ENCODE measurements at regions not wholly inside any gene's neighbourhood (a gene's known extent, or its start where the extent isn't known, plus 50 kb on each side); places are given as distances from the start of the nearest gene placed in this dataset.
"Not testable (repeated sequence)": the region's sequence is repeated elsewhere in the genome, so short reads cannot be mapped to it uniquely, and the experiment has no call there.

DNA sequence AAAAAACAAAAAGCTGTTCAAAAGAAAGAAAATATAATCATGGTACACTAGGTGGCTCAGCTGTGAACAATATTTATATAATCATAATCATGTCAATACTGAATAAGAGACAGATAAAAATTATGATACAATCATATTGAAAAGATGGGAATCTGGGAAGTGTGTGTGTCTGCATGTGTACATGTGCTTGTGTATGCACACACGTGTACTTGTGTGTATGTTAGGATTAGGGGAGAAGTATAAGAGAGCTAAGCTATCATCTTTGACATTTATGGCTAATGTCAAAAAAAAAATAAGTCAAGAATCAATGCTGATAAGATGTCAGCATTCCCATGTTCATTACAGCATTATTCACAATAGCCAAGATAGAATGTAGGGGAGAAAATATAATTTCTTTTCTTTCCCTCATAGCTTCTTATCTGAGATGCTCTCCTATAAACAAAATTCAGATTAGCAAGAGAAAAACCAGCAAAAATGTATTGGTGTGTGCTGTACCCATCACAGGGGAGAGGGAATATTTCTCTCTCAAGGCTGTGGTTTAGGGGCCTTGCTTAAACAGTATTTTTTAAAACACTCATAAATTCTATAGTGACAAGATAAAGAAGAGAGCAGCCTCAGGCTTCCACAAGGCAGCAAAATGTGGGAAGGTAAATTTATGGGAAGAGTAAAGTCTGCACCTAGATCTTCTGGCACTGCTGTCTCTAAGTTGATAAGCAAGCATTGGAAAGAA lies 63.4 kb upstream of the ITGA11 start:
- TF ChIP-seq POLR2A (IDR thresholded peaks at IDR 0.05; ENCODE audit: low read depth, low read length): no peak
- no peak for DNase-seq (ENCODE audit: insufficient read length, low spot score)
- no peak for FAIRE-seq

DNA sequence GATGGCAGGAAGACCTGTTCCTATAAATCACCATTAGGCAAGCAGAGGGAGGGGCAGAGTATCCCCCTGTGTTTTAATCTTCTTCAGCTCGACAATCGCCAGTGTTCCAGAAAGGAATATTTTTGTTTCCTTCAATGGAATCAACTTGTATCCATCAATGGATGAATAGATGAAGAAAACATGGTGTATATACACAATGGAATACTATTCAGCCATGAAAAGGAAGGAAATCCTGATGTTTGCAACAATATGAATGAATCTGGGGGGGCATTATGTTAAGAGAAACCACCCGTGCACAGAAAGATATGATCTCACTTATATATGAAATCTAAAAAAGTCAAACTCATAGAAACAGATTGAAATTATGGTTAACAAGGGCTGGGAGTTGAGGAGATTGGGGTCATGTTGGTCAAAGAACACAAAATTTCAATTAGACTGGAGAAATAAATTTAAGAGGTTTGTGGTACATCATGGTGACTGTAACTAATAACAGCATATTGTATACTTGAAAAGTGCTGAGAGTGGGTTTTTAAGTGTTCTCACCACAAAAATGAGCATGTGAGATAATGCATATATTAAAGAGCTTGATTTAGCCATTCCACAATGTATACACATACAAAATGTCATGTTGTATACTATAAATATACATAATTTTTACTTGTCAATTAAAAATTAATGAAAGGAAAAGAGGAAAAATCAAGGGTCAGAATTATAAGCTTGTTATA lies 64.2 kb upstream of the ITGA11 start:
- no peak for TF ChIP-seq POLR2A (IDR thresholded peaks at IDR 0.05; ENCODE audit: low read depth, low read length)
- DNase-seq (ENCODE audit: insufficient read length, low spot score) (no peak), FAIRE-seq (no peak)

DNA sequence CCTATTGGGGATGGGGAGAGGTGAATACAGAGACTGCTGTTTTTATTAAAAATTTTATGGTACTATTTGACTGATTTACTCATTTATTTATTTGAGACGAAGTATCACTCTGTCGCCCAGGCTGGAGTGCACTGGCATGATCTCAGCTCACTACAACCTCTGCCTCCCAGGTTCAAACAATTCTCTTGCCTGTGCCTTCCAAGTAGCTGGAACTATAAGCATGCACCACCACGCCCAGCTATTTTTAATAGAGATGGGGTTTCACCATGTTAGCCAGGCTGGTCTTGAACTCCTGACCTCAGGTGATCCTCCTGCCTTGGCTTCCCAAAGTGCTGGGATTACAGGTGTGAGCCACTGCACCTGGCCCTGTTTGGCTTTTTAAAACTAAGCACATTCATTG lies 64.8 kb upstream of the ITGA11 start:
- FAIRE-seq: not testable (repeated sequence)

DNA sequence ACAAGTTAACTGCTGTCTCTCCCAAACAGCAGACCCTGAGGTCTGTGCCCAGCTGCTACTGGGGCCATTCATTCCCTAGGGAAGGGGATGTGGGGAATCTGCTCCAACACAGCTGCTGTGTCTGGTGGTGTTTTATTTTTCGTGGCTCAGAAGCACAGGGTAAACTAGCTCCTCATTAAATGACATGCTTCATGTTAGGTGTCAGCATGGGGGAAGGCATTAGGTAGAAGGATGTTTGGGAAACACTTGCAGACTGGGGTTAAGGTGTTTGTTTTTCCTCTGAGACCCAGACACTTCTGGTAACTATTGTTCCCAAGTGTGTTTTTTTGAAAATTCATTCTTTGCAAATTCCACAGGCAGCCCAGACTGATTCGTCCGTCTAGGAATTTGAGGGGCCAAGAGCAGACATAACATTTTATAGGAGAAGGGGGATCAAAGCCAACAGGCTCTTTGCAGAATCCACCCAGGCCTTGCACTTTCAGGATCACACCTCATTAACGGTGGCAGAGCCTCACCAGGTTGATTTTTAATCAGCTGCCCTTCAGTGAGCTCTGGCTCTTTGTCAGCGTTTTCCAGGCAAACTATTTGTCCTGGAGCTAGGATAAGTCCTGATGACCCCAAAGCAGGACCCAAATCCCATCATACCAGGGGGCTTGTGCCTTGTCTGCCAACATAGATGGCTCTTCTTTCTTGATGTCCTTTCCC lies 65.4 kb upstream of the ITGA11 start:
- DNase-seq (ENCODE audit: insufficient read length, low spot score): no peak
- TF ChIP-seq POLR2A (IDR thresholded peaks at IDR 0.05; ENCODE audit: low read depth, low read length): no peak
- no peak for FAIRE-seq

More for the DNA sequence above, 64.8 kb upstream of the ITGA11 start:
- not testable (repeated sequence) for DNase-seq (ENCODE audit: insufficient read length, low spot score)

DNA sequence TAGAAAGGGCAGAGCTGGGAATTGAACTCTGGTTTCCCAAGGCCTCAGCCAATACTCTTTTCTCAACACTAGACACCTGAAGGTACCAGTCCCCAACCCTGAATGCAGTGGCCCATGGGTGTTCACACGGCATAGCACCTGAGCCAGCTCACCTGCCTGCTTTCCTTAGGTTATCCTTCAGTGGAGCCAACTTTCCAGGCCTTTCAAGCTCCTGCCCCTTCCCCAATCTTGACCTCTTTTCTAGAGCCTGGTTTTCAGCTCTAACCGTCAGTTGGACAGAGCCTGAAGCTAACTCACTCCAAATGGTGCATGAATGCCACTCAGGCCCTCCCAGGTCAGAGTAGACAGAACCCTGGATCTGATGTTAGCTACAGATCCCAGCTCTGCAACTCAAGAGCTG lies 66.1 kb upstream of the ITGA11 start:
- FAIRE-seq: no peak

DNA sequence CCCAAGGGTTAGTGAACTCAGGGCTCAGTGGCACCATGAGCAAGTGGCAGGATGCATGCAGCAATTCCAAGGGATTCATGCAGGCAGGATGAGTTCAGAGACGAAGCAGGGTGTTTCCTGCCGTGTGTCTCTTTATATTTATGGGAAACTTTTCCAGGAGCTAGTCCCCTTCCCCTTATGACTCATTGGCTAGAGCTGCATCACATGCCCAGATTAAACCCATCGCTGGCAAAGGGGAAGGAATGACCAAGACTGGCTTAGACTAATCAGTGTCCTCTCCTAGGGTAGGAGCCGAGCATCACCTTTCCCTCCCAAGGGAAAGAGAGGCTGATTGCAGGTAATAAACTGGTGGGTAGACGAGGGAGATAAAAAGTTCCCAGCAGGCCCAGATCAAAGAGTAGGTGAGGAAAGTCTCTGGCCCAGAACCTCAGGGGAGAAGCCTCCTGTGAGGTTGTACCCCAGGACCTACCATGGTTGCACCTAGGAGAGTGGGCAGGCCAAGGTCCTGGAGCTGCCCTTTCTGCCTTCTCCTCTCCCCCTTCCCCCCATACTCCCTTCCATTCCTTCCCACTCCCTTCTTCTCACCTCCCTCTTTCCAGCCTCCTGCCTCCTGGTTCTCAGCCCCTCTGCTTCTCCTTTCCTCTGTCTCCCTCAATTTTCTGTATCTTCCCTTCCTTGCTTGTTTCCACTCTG lies 67.8 kb upstream of the ITGA11 start:
- no peak for DNase-seq (ENCODE audit: insufficient read length, low spot score)
- no peak for TF ChIP-seq POLR2A (IDR thresholded peaks at IDR 0.05; ENCODE audit: low read depth, low read length)
- no peak for FAIRE-seq

More for the DNA sequence above, 66.1 kb upstream of the ITGA11 start:
- no peak for TF ChIP-seq POLR2A (IDR thresholded peaks at IDR 0.05; ENCODE audit: low read depth, low read length)
- no peak for DNase-seq (ENCODE audit: insufficient read length, low spot score)

DNA sequence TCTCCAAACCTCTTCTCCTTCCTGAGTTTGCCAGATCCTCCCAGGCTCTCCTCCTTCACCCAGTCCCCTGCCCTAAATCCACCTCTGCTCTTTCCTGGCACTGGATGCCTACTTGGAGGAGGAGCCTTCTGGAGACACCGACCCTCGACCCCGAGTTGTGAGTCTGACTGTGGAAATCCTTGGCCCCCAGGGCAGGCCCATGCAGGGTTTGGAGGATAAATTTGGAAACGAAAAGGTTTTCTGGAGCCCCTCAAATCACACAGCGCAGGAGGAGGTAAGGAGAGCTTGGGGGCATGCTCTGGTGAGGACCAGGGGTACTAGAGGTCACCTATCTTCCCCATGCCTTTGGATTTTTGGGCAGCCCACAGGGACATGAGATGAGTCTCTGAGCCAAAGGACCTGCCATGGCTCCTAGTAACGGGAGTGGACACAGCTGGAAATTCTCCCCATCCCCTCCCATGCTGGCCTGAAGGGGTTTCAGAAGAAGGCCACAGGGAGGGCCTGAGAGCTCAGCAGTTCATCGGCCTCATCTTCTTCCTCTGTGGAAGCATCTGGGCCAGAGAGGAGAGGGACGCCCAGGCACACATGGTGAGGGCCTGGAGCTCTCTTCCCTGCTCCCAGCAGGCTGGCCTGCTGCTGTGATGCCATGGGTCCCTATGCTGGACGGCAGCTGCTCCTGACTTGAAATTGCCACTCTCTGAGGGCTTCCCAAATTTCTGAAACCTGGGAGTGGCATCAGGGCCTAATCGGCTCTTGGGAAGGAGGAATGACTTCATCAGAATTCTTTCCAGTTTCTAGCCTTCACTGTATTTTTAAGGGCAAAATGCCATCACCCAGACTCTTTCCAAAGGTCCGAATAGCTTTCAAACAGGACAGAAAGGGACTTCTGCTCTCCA lies 68.6 kb upstream of the ITGA11 start:
- DNase-seq (ENCODE audit: insufficient read length, low spot score) (no peak), FAIRE-seq (no peak)
- no peak for TF ChIP-seq POLR2A (IDR thresholded peaks at IDR 0.05; ENCODE audit: low read depth, low read length)

DNA sequence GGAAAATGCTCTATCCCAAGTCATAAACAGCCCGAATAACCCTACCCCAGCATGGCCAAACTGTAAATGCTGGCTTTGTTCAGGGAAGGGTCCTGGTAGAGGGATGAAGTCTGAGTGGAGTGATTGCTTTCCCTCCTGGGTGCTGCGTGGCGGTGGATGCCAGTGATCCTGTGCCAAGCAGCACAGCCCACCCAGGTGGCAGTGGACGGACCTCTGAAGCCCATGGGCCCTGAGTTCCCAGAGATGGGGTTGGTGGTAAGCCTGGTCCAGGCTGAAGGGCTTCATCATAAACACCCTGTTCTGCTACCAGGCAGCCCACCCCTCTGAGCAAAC lies 69.3 kb upstream of the ITGA11 start:
- no peak for TF ChIP-seq POLR2A (IDR thresholded peaks at IDR 0.05; ENCODE audit: low read depth, low read length)
- DNase-seq (ENCODE audit: insufficient read length, low spot score) (no peak), FAIRE-seq (no peak)

DNA sequence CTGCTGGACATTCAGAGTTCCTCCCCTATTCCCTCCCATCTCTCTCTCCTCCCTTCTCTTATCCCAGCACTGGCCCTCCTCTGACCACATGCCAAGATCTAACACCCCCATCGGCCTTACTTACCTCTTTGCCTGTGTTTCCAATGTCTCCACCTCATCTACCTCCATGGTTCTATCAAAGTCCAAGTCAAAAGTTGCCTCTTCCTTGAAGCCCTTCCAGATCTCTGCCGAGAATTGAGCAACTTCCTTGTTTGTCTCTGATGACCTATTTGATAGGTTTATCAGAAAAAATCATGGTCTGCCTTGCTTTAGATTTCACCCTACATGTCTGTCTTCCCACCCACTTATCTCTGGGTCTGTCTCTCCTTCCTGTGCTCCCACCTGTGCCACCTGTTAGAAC lies 69.7 kb upstream of the ITGA11 start:
- TF ChIP-seq POLR2A (IDR thresholded peaks at IDR 0.05; ENCODE audit: low read depth, low read length): no peak
- DNase-seq (ENCODE audit: insufficient read length, low spot score): no peak
- no peak for FAIRE-seq

DNA sequence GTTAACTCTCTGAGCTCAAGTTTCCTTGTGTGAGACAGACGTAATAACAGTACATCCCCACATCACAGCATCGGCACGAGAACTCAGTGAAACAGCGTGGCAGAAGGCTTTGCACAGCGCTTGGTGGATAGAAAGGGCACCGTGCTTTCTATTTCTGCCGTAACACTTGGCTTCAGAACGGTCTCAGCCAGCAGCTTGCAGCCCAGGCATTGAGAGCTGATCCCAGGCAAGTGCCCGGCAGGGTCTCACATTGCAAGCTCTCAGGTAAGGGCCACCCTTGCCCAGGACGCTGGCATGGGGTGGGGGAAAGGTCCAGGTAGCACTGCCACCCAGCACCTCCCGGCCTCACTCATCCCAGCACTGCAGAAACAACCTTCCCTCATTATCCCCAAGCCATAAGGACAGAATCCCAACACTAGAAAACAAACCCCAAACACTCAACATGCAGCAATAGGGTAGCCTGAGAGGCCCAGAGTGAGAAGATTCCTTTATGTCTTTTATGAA lies 70.5 kb upstream of the ITGA11 start:
- FAIRE-seq (no peak), DNase-seq (ENCODE audit: insufficient read length, low spot score) (no peak)
- no peak for TF ChIP-seq POLR2A (IDR thresholded peaks at IDR 0.05; ENCODE audit: low read depth, low read length)

DNA sequence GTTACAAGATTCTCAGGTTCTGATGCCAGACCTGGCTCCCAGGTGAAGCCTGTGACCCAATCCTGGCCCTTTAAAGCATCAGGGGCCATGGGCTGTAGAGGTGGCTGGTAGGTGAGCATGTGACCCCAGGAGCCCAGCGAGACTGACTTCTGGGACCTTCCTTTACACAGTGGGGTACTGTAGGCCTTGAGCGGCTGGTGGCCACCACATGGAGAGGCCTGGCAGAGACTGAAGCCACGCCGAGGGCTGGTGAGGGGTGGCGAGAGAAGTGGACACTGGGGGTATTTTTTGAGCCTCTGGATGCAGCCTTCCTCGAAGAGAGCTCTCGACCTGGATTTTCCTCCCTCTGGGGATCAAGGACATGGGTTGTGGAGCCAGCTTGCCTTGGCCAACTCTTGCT lies 71.2 kb upstream of the ITGA11 start:
- no peak for TF ChIP-seq POLR2A (IDR thresholded peaks at IDR 0.05; ENCODE audit: low read depth, low read length)
- DNase-seq (ENCODE audit: insufficient read length, low spot score): no peak
- no peak for FAIRE-seq

DNA sequence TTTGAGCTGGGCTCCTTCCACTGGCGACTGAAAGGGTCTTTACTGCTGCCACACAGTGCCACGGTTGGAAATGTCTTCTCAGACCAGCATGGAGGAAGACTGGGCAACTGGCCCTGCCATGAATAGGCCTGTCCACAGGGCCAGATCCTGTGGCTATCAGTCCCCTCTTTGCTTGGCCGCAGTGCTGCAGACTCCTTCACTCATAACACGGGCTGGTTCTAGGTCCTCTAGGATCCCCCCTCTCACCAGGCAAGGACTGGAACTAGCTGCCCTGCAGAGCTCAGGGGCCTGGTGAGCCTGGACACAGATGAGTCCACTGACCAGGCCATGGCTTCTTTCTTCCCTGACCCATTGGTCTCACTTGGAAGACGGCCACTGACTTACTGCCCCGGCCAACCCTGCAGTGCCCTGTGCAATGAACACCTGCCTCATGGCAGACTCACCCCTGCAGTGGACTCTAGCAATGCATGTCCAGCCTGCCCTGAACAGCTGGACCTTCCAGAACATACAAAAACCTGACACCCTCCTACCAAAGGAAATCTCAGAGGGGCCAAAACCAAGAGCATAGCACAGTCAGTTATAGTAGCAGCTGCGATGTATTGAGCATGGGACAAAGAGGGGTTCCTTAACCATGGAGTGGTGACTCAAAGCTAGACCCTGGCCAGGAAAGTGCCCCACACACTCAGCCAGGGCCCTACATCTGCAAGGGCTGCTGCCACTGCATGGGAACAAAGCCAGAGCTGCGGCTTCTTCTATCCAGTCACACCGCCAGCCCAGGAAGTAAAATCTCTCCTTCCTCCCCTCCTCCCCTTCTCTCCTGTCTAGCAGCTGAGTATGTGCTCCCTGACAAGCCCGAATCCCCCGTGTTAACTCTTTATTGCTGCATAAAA lies 72.1 kb upstream of the ITGA11 start:
- TF ChIP-seq POLR2A (IDR thresholded peaks at IDR 0.05; ENCODE audit: low read depth, low read length): no peak
- FAIRE-seq (no peak), DNase-seq (ENCODE audit: insufficient read length, low spot score) (no peak)

Data from H54 (cell line).